DMS 273 (cell line): ENCODE measurements at regions not wholly inside any gene's neighbourhood (a gene's known extent, or its start where the extent isn't known, plus 50 kb on each side); places are given as distances from the start of the nearest gene placed in this dataset.
A peak's percentile ranks its signal among the peaks of the same experiment; 100 is the strongest.

ENCODE experiments used
- DNase-seq: peaks from one replicate; lab custom pipeline; 2025; ENCODE audit not compliant: unreplicated experiment; lab: John Stamatoyannopoulos, UW

- DNase-seq, result no peak
These were observed 316.7 kb upstream of the CHAC2 start for GRCh38 chr2:53450923-53451322.

DNA sequence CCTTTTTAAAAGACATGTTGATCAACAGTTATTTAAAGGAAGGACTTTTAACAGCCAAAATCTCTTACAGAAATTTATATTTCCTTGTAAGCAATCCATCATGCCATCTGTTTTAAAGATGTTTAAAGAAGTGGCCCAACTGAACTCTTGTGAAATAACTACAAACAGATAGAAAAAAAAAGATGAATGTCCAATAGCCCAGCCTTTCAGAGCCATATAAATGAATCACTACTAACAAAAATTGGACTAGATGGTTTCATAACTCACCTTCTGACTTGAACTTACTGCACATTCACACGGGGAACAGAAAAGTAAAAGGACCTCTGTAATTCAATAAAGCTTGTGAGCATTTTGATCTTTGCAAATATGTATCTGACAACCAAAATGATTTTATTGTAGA is 319.0 kb upstream of the CHAC2 start:
- DNase-seq, result no peak

GRCh38 chr2:53448086-53448485 is 319.5 kb upstream of the CHAC2 start:
- DNase-seq, result no peak

GRCh38 chr2:53445383-53446070 is 322.1 kb upstream of the CHAC2 start:
- no peak for DNase-seq

DNA sequence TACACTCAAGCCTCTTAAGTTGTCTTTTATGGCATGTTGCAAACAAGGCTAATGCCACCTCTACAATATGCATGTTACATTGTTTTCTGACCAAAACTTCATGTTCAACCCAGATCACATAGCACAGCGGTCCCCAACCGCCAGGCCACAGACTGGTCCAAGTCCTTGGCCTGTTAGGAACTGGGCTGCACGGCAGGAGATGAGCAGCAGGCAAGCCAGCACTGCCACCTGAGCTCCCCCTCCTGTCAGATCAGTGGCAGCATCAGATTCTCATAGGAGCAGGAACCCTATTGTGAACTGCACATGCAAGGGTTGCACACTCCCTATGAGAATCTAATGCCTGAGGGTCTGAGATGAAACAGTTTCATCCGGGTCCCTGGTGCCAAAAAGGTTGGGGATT is 324.8 kb upstream of the CHAC2 start:
- peak; percentile 55 for DNase-seq

GRCh38 chr2:53442093-53442492 is 325.5 kb upstream of the CHAC2 start:
- no peak for DNase-seq

- DNase-seq, result no peak
These were observed 328.9 kb upstream of the CHAC2 start for GRCh38 chr2:53438692-53439091.

- peak; percentile 36 for DNase-seq
These were observed 329.5 kb upstream of the CHAC2 start for GRCh38 chr2:53438100-53438499.

DNA sequence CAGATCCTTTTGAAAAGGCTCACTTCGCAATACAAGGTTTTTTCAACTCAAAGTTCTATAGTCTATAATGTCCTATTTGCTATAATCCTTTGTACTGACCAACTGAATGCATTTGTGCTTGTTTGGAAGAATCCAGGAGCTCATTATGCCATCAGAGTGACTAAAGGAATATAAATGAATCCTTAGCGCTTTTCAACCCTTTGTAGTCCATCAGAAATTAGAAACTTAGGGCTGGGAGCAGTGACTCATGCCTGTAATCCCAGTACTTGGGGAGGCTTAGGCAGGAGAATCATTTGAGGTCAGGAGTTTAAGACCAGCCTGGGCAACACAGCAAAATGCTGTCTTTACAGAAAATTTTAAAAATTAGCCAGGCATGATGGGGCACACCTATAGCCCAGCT is 330.2 kb upstream of the CHAC2 start:
- no peak for DNase-seq

DNA sequence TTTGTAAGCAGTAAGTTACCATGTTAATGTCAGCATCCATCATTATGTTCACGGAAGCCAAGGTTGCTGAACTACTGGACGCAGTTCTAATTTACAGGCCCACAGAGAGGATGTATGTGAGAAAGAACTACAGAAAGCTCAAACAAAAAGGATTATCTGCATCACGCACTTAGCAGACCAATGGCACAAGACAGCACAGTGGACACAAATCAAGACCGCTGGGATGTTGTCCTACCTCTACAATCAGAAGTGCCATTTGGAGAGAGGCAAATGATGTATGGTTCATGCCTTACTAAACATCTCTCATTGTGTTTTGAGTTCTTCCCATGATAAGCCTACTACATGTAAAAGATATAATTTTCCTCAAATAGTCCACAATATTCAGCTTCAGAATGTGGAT is 330.7 kb upstream of the CHAC2 start:
- no peak for DNase-seq

DNA sequence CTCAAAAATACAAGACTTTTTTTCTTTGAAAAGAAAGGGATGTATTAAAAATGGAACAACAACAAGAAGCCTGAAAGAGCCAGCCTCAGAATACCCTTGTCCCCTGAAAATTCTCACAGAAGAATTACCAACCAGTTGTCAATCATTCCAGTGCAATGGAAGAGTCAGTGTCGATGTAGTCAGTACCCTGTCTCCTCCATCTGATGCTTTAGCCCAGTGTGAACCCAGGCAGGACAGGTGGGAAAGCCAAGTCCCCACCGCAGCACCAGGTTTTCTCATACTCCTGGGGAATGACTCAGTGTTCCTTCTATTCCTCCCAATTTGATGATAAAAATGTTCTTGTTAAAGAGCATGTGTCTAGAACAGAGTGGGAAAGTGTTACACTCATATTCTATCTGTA is 332.0 kb upstream of the CHAC2 start:
- no peak for DNase-seq

DNA sequence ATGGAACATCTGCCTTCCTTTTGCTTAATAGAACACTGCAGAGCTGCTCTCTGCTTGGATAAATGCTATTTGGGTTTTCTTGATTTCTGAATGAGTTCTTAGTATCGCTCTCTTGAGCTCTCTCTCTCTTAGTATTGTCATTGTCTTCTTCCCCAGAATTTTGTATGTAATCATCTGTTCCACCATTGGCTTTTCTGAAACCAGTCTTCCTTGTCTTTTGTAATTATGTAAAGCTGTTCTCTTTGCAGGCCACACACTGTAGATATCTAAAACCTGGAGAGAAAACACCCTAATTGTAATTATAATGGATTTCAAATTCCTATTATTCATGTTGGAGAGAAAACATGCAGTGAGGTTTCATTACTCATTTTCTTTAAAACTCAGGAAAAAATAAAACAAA is 333.1 kb upstream of the CHAC2 start:
- DNase-seq, result peak; percentile 19

DNA sequence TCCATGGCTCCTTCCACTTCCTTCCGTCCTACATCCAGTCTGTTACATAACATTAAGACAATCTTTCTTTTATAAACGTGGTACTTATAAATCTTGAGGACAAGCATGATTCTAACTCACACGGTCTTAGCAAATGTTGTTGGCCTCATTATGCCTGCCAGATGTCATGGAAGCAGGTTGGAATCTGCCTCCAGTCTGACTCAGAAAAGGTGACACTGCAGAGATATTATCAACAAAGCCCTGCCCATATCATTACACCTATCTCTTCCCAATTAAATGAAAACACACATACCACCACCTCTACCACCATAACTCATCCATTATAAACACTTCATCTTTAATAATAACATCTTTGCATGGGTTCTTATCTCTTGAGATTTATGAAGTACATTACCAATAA is 334.7 kb upstream of the CHAC2 start:
- DNase-seq, result peak; percentile 53

DNA sequence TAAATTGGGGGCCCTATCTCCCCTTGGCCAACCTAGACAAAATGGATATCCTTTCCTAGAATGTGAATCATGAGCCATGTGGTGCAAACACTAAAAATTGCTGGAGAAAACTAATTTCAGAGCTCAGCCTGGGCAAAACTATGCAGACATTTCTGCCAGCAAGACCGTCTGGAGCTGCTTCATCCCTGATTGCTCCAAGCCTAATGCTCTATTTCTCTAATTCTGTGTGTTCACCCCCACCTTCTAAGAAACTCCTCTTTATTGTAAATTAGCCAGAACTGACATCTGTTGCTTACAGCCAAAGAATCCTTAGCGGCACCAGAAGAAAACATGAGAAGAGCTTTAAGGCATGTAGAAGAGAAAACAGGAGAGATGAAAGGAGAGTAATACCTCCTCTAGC is 337.7 kb upstream of the CHAC2 start:
- peak; percentile 75 for DNase-seq

DNA sequence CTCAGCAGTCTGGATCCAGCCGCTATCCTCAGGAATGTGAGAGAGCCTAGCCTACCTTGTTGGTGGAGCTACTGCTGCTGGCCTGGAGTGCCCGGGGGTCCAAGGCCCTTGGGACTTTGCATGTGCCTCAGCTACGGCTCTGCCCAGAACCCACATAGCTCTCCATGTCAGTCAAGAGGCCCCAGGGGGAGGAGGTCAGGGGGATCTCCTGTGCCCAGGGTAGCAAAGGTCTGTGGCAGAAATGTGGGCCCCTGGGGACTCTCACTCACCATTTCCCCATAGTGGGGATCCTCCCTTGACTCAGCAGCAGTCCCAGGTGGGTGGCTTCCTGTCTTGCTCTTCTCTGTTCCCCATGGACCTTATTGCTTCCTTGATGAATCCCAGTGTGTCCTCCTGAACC is 342.7 kb upstream of the CHAC2 start:
- no peak for DNase-seq

DNA sequence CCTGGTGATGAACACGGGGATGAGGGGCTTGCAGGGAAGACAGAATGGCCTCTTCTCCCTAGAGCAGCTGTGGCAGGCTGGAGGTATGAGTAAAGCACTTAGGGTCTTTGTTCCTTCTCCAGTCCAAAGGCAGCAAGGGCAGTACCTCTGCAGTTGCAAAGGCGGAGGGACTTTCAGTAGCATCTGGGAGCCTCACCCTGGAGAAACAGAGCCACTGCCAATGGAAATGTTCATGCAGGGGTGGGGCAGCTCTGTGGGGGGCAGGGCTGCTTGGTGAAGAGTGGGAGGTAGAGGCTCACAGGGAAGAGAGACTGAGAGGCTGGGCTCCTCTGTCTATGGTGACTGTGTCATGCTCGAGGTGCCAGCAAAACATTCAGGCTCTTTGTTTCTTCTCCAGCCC is 344.1 kb upstream of the CHAC2 start:
- no peak for DNase-seq

DNA sequence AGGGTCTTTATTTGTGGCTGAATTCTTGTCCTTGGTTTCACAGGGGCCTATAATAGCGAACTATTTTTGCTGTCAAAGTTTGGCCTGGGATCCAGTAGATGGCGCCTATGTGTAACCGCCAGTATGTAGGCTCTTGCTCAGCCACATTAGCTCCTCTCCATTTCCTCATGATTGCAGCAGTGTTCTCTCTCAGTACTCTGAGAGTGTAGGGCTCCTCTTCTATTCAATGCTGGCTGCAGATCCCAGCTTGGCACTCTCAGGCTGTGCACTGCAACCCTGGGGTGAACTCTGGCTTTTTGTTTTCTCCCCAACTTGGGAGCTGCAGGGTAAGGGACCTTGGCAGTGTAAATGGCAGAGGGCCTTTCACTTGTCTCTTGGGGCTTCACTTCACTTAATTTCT is 344.6 kb upstream of the CHAC2 start:
- DNase-seq, result peak; percentile 21

GRCh38 chr2:53417385-53417784 is 350.2 kb upstream of the CHAC2 start:
- DNase-seq, result no peak

GRCh38 chr2:53407363-53408080 is 360.1 kb upstream of the CHAC2 start:
- DNase-seq, result no peak

DNA sequence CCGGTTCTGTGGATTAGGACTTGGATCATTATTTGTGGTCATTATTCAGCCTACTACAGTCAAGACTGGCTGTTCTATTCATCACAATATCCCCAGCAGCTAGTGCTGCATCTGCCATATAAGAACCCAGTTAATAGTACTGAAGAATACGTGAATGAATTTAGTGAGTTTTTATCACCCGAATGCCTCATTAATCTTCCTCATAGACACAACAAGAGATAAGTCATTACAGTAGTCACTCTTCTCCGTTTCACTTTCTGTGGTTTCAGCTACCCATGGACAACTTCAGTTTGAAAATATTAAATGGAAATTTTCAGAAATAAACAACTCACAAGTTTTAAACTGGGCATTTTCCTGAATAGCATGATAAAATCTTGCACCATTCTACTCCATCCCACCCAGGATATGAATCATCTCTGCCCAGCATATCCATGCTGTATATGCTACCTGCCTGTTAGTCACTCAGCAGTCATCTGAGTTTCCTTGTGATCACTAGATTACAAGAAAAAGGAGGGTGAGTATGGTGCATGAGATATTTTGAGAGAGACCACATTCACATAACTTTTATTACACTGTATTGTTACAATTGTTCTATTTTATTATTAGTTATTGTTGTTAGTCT is 363.7 kb upstream of the CHAC2 start:
- DNase-seq, result no peak

DNA sequence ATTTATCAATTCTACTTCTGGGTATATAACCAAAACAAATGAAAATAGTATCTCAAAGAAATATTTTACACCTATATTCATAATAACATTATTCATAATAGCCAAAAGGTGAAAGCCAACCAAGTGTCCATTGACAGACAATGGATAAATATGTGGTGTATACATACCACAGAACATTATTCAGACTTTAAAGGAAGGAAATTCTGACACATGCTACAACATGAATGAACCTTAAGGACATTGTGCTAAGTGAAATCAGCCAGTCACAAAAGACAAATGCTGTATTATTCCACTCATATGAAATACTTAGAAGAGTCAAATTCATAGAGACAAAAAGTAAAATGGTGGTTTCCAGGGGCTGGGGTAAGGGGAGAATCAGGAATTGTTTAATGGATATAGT is 370.5 kb upstream of the CHAC2 start:
- no peak for DNase-seq

- peak; percentile 3 for DNase-seq
These were observed 386.3 kb upstream of the CHAC2 start for GRCh38 chr2:53381271-53381670.
